H1 (cell line): ENCODE measurements at regions not wholly inside any gene's neighbourhood (a gene's known extent, or its start where the extent isn't known, plus 50 kb on each side); places are given as distances from the start of the nearest gene placed in this dataset.

Experiments
- CTCF ChIP-seq, 3 experiments: IDR thresholded peaks; 1 replicate in 2 of 3; 2 replicates in 1 of 3; pipeline versions ENCODE4 v1.5.1 to v1.6.1; 2011; ENCODE audit warnings: low read length in 3 of 3, mild to moderate bottlenecking in 3 of 3, inconsistent platforms in 2 of 3, low read depth in 1 of 3, moderate library complexity in 1 of 3; ENCODE audit not compliant: insufficient read depth in 1 of 3; ENCODE audit errors: control extremely low read depth in 1 of 3
- EZH2 ChIP-seq: fragments of 200-600 bp; sonication (generic); IDR thresholded peaks from 2 replicates; pipeline ENCODE4 v1.7.1; 2012; ENCODE audit warnings: low read depth, mild to moderate bottlenecking, moderate library complexity, low read length, inconsistent platforms; ENCODE audit not compliant: severe bottlenecking
- GABPA ChIP-seq: IDR thresholded peaks from 2 replicates; pipeline ENCODE4 v1.6.1; 2011; ENCODE audit warnings: mild to moderate bottlenecking, low read length, moderate library complexity, borderline replicate concordance; ENCODE audit not compliant: insufficient read depth
- NRF1 ChIP-seq: IDR thresholded peaks from 2 replicates; pipeline ENCODE4 v1.6.1; 2011; ENCODE audit warnings: mild to moderate bottlenecking, low read depth, low read length, improper control_type of control experiment
- POLR2A ChIP-seq, 2 experiments: IDR thresholded peaks; 1 replicate in 1 of 2; 2 replicates in 1 of 2; pipeline ENCODE4 v1.6.1; 2011; ENCODE audit warnings: low read depth in 2 of 2, low read length in 2 of 2, mild to moderate bottlenecking in 2 of 2; ENCODE audit errors: control extremely low read depth in 1 of 2
- TAF1 ChIP-seq: IDR thresholded peaks from 2 replicates; pipeline ENCODE4 v1.6.1; 2011; ENCODE audit warnings: mild to moderate bottlenecking, low read depth, low read length
- YY1 ChIP-seq: IDR thresholded peaks from 2 replicates; pipeline ENCODE4 v1.6.1; 2011; ENCODE audit warnings: low read depth, mild to moderate bottlenecking, low read length

- TF ChIP-seq GABPA (no peak), POLR2A (IDR thresholded peaks at IDR 0.05; ENCODE audit: control extremely low read depth in 1 of 2, low read depth in 2 of 2, low read length in 2 of 2) (no peak), YY1 (no peak), TAF1 (no peak), CTCF (IDR thresholded peaks at IDR 0.05; ENCODE audit: control extremely low read depth in 1 of 3, insufficient read depth in 1 of 3, low read depth in 1 of 3, low read length in 3 of 3) (no peak), NRF1 (no peak), EZH2 (no peak)
Measured at GRCh38 chr4:106476741-106477140, 108.2 kb upstream of the GIMD1 start.
